SH-SY5Y (cell line): ENCODE measurements at regions not wholly inside any gene's neighbourhood (a gene's known extent, or its start where the extent isn't known, plus 50 kb on each side); places are given as distances from the start of the nearest gene placed in this dataset.

Experiments used
- GATA2 ChIP-seq: IDR thresholded peaks from 2 replicates; pipeline ENCODE4 v1.6.1; 2011; ENCODE audit warnings: mild to moderate bottlenecking, low read depth, low read length
- GATA3 ChIP-seq: IDR thresholded peaks from 2 replicates; pipeline ENCODE4 v1.6.1; 2011; ENCODE audit warnings: low read depth, mild to moderate bottlenecking, low read length, moderate library complexity

GRCh38 chr3:78154521-78155186, 1114.8 kb downstream of the ROBO2 start:
- TF ChIP-seq GATA3 (no peak), GATA2 (no peak)

GRCh38 chr3:78161736-78162135, 1121.8 kb downstream of the ROBO2 start:
- TF ChIP-seq GATA3 (no peak), GATA2 (no peak)

- TF ChIP-seq GATA2 (no peak), GATA3 (no peak)
Measured at GRCh38 chr3:78163379-78163778, 1123.5 kb downstream of the ROBO2 start.

GRCh38 chr3:78165876-78166275, 1126.0 kb downstream of the ROBO2 start:
- TF ChIP-seq GATA2 (no peak), GATA3 (no peak)

GRCh38 chr3:78174821-78175220, 1134.9 kb downstream of the ROBO2 start:
- TF ChIP-seq GATA2 (no peak), GATA3 (no peak)

GRCh38 chr3:78176869-78177268, 1137.0 kb downstream of the ROBO2 start:
- TF ChIP-seq GATA2 (no peak), GATA3 (no peak)

- TF ChIP-seq GATA3 (no peak), GATA2 (no peak)
Measured at GRCh38 chr3:78177780-78178179, 1137.9 kb downstream of the ROBO2 start.

GRCh38 chr3:78178209-78178608, 1138.3 kb downstream of the ROBO2 start:
- TF ChIP-seq GATA3 (no peak), GATA2 (no peak)

GRCh38 chr3:78178740-78179363, 1139.0 kb downstream of the ROBO2 start:
- TF ChIP-seq GATA3 (no peak), GATA2 (no peak)

- no peak for TF ChIP-seq GATA3
- TF ChIP-seq GATA2: no peak
Measured at GRCh38 chr3:78183906-78184599, 1144.2 kb downstream of the ROBO2 start.

GRCh38 chr3:78186404-78186803, 1146.5 kb downstream of the ROBO2 start:
- TF ChIP-seq GATA3 (no peak), GATA2 (no peak)

- TF ChIP-seq GATA2: no peak
- no peak for TF ChIP-seq GATA3
Measured at GRCh38 chr3:78201091-78201490, 1161.2 kb downstream of the ROBO2 start.

GRCh38 chr3:78204977-78205376, 1165.1 kb downstream of the ROBO2 start:
- TF ChIP-seq GATA2: no peak
- no peak for TF ChIP-seq GATA3

- TF ChIP-seq GATA2 (no peak), GATA3 (no peak)
Measured at GRCh38 chr3:78221300-78221699, 1181.4 kb downstream of the ROBO2 start.

GRCh38 chr3:78221796-78222195, 1181.9 kb downstream of the ROBO2 start:
- TF ChIP-seq GATA2 (no peak), GATA3 (no peak)
